HG02588 (cell line): ENCODE measurements at regions not wholly inside any gene's neighbourhood (a gene's known extent, or its start where the extent isn't known, plus 50 kb on each side); places are given as distances from the start of the nearest gene placed in this dataset.
"Not testable (repeated sequence)": the region's sequence is repeated elsewhere in the genome, so short reads cannot be mapped to it uniquely, and the experiment has no call there.

Experiments used
- ATAC-seq: cut with Tn5 transposase; IDR thresholded peaks from one replicate; pipeline ENCODE4 v1.9.1; 2021; ENCODE audit warnings: mild to moderate bottlenecking, moderate library complexity; ENCODE audit not compliant: unreplicated experiment

DNA sequence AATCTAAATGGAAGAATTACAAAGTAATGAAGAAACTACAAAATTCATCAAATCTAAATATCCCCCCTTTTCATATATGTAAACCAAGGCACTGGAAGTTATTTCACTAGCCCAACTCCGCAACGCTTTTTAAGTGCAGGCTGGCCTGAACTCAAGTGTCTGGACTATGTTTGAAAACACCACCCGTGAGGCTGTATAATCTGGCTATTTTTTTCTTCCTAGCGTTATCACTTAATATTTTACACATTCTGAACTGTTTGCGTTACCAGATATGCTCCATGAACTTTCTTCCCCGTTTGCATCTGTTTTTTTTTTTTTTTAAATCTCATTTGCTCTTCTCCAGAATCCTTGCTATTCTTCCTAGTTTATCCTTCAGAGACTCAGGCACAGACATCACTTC lies 619.5 kb upstream of the CBLB start:
- no peak for ATAC-seq

DNA sequence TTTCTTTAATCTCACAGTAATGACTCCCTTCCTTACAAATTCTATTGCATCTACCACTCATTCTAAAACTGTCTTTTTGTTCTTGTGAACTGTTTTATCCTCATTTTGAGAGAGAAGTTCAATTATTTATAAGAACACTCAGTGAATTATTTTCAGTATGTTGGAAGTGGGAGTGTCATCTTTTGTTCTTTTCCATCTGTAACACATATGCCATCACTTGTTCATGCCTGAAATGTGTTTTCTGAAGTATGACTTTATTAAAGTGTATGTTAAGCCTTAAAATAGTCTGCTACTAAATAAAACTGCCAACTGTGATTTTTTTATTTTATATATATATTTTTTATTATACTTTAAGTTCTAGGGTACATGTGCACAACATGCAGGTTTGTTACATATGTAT lies 623.0 kb upstream of the CBLB start:
- no peak for ATAC-seq

DNA sequence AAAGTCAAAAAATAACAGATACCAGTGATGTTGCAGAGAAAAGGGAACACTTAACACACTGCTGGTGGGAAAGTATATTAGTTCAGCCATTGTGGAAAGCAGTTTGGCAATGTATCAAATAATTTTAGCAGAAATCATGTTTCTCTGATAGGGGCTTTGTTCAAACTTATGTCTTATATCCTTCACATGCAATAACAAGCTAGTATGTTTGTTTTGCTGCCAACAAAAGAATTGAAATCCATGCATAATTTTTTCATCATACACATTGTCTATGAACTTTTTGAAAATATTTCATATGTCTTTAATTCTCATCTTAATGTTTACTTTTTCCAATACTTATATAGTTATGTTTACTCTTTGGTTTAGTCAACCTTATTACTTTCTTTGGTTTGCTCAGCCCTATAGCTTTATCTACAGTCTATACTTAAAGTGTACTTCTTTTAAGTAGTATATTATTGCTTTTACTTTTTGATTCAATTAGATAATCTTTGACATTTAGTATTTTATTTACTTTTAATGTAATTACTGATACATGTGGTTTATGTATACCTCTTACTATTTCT lies 639.6 kb upstream of the CBLB start:
- ATAC-seq = no peak

DNA sequence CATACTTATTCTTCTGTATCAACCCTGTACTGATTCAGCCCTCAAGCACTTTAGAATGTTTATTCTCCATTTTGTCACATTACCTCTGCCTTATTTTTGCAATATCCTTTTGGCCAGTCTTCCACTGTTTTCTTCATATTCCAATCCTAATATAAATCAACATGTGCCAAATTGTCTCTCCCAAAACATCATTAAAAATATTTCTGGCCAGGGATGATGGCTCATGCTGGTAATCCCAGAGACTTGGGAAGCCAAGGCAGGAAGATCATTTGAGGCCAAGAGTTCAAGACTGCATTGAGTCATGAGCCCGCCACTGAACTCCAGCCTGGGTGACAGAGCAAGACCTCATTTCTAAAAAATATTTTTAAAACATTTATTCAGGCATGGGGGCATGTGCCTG lies 641.4 kb upstream of the CBLB start:
- no peak for ATAC-seq

DNA sequence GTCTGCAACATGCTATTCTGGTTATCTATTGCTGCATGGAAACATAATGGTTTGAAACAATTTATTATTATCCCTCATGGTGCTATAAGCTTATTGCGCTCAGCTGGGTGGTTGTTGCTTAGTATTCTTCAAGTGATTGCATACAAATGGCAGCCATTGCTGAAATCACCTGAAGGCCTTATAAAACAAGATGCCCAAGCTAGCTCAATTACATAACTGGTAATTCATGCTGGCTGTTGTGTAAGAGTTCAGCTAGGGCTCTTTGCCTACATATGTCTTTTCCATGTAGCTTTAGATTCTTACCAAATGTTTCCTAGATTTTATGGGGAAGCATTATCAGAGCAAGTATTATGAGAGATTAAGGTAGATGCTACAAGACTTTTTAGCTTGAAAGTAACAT lies 644.0 kb upstream of the CBLB start:
- no peak for ATAC-seq

DNA sequence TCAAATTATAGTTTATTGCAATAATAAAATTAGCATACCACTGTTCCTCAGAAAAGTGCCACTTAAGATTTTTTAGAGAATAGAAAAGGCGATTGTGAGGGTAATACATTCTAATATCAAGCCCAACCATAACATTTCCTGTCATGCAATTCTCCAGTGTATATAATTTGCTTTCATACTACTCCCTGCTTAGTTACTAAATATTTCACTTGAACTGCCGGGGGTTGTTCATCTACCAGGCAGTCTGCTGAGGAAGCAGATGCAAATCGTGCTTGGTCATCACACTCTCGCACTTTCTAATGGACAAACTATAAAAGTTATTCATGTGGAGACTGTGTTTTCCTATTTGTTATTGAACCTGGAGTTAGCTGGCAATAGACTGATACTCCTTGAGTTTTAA lies 645.6 kb upstream of the CBLB start:
- ATAC-seq = no peak

DNA sequence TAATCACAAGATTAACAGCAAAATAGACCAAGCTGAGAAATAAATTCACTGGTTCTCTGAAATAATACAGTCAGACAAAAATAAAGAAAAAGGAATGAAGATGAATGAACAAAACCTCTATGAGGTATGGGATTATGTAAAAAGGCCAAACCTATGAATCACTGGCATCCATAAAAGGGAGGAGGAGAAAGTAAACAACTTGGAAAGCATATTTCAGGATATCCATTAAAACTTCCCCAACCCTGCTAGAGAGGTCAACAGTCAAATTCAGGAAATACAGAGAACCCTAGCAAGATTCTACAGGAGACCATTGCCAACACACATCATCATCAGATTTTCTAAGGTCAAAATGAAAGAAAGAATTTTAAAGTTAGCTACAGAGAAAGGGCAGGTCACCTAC lies 649.7 kb upstream of the CBLB start:
- ATAC-seq = no peak

DNA sequence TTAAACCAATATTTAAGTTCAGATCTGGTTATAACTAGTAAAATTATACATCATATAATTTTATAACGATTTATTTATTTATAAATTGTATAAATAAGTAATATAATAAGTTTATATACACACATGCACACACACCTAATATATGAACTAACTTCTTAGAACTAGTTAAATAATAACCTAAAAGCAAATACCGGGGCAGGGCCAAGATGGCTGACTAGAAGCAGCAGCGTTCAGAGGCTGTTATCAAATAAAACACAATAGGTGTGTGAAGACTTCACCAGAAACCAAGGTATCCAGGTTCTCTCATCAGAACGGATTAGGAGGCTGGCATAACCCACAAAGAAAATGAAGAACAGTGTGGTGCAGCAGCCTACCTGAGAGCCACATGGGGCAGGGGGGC lies 653.6 kb upstream of the CBLB start:
- no peak for ATAC-seq

DNA sequence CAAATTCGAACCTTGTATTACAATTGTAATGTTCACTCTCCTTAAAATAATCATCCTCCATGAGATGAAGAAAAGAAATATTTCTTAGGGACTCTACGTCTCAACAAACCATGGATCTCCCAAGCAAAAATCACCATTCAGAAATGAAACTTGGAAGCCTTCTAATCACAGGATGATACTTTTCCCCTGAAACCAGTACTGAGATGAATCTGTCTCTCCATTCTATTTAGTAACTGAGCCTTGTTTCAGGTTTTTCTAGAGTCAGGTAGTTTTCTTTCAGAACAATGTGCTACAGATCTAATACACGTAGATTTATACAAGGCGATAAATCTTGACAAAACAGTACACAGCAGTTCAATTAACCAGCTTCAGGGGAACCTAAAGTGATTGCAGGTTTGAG lies 660.1 kb upstream of the CBLB start:
- ATAC-seq = no peak

DNA sequence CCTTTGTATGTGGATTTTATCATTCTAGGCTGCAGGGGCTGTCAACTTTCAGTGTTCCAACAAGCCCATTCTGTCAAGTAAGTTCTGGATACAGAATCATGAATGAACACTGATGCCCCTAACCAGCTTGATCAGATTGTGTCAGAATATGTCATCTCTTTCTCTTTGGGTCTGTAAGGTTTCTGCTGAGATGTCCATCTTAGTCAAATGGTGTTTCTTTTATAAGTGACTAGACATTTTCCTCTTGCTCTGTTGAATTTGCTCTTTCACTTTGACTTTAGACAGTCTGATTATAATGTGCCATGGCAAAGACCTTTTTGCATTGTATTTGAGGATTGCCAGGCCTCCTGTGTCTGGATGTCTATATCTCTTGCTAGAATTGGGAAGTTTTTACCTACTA lies 660.9 kb upstream of the CBLB start:
- no peak for ATAC-seq

DNA sequence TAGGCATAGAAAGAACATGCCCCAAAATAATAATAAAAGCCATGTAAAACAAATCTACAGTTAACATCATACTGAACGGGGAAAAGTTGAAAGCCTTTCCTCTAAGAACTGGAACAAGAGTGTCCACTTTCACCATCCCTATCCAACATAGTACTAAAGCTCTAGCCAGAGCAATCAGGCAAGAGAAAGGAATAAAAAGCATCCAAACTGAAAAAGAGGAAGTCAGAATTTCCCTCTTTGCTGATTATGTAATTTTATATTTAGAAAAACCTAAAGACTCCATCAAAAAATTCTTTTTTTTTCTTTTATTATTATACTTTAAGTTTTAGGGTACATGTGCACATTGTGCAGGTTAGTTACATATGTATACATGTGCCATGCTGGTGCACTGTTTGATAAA lies 661.6 kb upstream of the CBLB start:
- ATAC-seq = no peak

DNA sequence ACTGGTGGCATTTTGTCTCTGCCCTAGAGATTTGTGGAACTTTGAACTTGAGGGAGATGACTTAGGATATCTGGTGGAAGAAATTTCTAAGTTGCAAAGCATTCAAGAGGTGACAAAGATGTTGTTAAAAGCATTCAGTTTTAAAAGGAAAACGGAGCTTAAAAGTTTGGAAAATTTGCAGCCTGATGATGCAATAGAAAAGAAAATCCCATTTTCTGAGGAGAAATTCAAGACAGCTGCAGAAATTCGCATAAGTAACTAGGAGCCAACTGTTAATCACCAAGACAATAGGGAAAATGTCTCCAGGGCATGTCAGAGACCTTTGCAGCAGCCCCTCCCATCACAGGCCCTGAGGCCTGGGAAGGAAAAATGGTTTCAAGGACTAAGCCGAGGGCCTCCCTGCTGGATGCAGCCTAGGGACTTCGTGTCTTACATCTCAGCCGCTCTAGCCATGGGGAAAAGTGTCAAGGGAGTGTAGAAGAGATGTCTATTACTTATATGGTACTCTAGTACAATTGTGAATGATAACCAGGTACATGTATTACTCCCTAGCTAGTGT lies 663.0 kb upstream of the CBLB start:
- ATAC-seq = not testable (repeated sequence)

DNA sequence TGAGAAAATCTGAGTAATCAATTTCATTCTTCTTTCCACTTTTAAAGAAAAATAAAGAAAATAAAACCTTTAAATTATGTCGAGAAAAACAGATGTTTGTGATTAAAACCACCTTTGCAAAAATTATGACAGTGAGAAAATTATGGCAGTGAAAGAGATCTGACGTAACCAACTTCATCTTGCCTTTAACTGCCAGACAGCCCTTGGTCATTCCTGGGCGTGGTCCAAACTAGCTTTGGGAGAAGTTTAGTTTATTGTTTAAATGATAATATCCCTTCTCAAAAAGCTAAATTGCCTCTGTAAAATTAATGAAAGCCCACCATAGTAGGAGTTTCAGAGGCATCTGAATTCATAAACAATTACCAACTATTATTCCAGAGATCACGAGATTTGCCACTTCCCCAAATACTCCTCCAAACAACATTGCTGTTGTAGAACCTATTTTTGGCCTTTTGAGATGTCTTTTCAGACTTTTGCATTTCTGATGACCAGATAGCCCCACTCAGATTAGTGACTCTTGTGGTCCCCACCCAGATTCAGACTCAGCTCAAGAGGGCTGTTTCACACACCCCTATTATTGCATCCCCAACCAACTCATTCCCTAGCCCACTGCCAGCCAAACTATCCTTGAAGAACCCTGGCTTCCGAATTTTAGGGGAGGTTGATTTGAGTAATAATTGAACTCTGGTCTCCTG lies 664.4 kb upstream of the CBLB start:
- no peak for ATAC-seq

DNA sequence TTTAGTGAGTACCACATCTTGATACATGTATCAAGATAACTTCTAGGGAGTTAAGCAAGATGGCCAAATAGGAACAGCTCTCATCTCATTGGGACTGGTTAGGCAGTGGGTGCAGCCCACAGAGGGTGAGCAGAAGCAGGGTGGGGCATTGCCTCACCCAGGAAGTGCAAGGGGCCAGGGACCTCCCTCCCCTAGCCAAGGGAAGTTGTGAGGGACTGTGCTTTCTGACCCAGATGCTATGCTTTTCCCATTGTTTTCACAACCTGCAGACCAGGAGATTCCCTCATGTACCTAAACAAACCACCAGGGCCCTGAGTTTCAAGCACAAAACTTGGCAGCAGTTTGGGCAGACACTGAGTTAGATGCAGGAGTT lies 665.0 kb upstream of the CBLB start:
- ATAC-seq = no peak

DNA sequence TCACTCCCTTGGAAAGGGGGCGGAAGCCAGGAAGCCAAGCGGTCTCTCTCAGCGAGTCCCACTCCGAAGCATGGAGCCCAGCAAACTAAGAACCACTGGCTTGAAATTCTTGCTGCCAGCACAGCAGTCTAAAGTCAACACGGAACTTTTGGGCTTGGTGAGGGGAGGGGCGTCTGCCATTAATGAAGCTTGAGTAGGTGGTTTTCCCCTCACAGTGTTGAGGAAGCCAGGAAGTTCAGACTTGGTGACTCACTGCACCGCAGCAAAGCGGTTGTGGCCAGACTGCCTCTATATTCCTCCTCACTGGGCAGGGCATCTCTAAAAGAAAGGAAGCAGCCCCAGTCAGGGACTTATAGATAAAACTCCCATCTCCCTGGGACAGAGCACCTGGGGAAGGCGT lies 665.4 kb upstream of the CBLB start:
- no peak for ATAC-seq

DNA sequence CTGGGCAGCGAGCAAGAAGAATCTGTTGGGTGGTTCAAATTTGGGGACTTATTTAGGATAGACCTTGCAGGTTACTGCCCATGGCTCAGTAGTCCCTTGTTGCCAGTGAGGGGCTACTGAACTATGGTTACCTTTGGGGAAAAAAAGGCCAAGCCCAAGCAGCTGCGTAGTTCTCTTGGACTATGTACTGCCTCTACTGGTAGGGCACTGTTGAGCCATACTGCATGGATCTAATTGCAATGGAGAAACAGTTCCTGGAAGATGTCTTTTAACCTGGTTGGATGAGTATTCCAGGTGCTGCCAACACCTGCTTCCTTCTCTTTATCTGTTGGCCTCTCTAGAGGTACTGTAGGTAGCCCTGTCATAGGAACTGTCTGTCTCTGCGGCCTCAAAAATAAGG lies 671.9 kb upstream of the CBLB start:
- no peak for ATAC-seq

DNA sequence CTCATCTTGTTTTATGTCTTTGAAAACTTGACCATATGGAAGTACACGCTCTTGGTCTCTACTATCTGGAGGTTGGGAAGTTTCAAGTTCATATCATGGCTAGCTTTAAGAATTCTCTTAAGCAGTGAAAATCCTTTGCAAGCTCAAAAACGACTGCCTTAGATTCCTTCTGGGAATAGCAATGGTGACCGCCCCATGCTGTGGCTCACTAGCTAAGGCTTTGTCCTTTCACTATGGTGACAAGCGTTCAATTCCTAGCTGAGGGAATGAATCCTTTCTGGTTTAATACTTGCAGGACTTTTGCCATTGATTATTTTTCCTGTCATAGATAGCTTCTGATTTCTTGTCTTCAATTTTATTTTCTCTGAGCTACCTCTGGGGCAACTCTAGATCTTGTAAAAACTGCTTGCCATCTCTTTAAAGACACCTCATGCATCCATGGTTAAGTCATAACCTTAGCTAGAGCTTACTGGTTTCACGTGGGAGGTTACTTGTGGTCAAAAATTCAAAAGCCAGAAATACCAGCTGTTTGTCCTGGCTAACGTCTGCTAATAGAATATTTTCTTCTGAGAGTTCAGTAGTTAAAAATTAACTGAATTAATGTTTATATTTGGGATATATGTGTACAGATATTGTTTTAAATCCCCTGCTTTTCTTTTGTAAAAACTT lies 673.4 kb upstream of the CBLB start:
- ATAC-seq = peak; percentile 76

DNA sequence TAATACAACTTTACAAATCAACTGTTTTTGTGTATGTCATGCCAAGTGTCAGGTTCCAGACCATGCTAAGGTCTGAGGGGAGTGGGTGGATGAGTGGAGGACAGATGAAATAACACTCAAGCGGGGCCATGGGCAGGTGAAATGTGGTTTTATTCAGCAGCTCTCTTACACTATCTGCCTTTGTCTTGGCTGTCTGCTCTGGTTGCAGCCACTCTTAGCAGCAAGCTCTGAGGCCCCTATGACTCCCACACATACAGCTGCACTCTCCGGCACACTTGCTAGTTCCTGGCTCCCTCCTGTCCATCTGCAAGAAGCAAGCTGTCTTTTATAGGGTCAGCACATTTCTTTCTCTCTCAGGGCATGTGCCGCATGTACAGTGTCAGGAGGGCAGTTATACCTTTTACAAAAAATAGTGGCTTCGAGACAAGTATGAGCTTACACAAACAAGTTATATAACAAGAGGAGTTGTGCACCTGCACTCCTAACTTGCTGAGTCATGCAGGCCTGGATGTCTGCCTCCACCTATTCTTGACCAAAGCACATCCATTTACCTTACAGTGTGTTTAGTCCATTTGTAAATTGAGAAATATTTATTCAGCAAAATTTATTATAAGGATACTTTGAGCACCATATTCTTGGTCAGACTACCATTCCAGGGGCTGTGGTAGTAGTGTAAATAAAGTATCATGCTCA lies 683.7 kb upstream of the CBLB start:
- ATAC-seq = no peak

DNA sequence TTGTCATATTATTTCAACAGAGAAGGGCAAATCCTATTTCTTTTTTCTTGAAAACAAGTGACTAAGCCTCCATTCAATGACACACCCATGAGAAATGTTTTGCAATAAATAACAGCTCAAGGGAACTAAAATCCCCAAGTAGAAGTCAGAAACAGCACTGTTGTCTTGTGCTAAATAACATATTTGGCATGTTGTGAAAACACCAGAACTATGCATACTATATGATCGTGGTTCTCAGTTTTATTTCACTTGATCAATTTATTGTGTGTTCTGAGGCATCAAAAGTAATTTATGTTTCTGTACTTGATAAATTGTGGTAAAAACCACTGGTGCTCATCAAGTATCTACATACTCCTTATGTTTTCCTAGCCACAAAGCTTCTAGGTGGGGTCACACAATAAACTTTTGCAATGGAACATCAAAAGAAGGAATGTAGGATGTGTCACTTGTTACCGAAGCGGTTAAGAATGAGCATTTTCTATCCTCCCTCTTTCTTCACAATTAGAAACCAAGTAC lies 691.7 kb upstream of the CBLB start:
- ATAC-seq = no peak

DNA sequence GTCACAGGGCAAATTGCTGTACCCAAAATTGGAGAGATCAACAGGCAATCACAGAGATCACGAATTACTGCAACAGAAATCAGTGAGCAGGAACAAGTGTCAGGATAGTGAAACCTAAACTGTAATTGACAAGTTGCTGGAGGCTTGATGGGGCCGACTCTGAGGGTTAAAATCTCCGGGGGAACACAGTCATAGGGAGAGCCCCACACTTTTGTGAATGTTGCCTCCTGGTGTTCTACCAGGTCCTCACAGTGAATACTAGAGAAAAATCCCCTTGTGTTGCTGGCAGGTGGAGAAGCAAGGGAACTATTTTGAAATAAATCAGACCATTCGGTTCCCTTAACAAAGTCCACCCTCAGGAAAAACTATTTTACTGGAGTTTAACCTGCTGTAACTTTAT lies 697.5 kb upstream of the CBLB start:
- ATAC-seq = peak; percentile 98

DNA sequence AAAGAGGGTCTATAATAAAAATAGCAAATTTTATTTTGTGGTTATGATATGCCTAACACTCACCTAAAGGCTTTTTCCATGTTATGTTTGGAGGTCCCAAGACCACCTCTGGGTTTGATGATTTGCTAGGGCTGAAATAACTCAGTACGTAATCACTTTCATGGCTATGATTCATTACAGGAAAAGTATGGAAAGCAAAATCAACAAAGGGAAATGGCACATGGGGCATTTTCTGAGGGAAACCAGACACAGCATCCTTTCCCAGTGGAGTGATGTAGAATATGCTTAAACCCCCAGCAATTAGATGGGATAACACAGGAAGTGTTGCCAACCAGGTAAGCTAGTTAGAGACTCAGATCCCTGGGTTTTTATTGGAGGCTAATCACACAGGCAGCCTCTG lies 701.6 kb upstream of the CBLB start:
- no peak for ATAC-seq

DNA sequence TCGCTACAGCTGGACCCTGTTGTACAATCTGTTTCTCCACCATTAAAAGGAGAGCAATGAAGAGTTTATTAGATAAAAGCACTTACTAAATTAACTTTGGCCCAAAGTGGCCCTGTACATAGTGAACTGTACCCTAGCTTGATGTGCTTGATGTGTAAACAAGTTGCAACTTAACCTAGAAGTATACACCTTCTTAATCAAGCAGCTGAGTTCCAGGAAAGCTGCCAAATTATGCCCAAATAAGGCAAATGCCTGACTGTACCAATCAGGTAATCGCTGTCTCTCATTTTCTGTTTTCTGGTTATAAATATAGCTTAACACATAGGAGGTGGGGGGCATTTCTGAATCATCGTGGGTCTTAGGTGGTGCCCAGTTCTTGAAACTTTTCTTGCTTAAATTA lies 704.8 kb upstream of the CBLB start:
- no peak for ATAC-seq
